ENCODE measurements at regions not wholly inside any gene's neighbourhood (a gene's known extent, or its start where the extent isn't known, plus 50 kb on each side); places are given as distances from the start of the nearest gene placed in this dataset.

DNA sequence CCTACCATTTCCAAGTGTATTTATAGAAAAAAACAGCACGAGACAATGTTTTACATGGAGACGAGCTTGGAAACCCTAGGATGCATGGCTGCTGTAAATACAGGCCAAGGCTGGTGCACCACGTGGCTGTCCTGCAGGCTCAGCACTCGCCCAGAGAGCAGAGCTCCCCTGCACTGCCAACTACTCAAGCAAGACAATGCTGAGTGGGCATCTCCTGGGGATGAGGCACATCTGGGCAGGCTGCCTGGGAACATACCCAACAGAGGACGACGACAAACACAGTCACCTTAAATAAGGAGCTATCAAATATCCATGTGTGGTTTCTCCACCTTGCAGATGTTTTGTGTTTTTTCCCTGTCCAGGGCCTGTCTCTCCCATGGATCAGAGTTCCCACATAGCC is 128.3 kb upstream of the PRMT8 start:
- no peak for DNase-seq
- no peak for TF ChIP-seq POLR2A (IDR thresholded peaks at IDR 0.05; ENCODE audit: low read length)
- no peak for TF ChIP-seq GATA1 (IDR thresholded peaks at IDR 0.05; ENCODE audit: low read depth, low read length)

DNA sequence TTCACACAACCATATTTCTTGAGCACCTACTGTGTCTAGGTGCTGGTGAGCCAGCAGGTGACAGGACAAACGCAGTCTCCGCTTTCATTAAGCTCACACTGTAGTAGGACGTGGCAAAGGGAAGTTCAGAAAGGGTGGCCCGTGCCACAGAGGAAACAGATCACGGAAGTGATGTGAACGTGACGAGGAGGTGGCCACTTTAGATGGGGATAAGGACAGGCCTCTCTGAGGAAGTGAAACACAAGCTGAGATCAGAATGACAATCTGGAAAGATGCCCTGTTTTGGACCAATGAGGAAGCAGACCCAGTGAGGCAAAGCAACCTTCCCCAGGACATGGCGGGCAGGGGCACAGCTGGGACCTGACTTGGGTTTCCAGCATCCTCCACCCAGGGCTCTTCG is 127.4 kb upstream of the PRMT8 start:
- DNase-seq = no peak
- TF ChIP-seq GATA1 (IDR thresholded peaks at IDR 0.05; ENCODE audit: low read depth, low read length) = no peak
- no peak for TF ChIP-seq POLR2A (IDR thresholded peaks at IDR 0.05; ENCODE audit: low read length)

DNA sequence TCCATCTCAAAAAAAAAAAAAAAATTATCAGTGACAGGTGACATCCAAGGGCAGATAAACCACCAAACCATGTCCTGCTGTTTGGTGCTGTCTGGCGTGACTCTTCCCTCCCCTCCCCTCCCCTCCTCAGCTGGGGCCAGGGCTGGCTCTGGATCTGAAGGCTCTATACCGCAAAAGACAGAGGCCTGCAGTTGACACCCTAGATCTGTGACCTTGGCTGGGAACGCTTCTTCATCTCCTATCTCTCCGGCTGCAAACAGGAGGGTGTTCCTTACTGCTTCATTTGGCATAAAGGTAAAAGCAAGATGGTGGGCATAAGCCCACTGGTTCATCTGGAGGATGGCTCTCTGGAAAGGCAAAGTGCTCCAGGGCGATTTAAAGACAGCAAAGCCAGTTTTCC is 126.8 kb upstream of the PRMT8 start:
- TF ChIP-seq POLR2A (IDR thresholded peaks at IDR 0.05; ENCODE audit: low read length) = no peak
- DNase-seq = no peak

DNA sequence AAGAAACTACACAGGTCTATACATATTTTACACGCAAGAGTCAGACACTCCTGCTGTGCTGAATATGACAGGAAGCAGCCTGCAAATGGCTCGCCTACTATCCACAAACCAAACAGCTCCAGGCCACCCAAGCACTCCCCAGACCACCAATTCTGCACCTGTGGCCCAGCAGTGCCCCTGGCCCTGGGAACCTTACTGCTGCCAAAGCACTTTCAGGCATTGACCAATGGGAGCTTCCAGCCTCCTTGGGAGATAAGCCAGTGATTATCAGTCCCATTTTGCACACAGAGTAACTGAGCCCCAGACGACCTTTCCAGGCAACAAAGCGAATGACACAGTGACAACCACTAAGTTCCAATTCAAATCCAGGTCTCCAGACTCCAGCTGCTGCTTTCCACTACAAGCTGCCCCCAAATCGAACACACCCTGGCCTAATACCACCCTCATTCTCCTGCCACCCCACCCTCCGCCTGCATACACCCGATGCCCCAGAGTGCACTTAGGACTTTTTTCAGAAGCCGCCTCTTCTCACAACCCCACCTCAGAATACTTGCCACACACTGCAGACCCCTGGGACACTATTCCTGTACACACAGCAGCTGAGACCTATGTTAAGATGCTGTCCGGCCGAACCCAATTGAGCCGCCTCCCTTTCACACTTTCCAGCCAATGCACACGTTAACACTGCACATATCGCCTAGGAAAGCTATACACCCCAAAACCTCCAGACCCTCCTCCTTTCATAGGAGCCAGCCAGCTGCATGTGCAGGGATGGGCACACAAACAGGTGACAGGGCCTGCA is 126.1 kb upstream of the PRMT8 start:
- TF ChIP-seq POLR2A (IDR thresholded peaks at IDR 0.05; ENCODE audit: low read length) (no peak), GATA1 (IDR thresholded peaks at IDR 0.05; ENCODE audit: low read depth, low read length) (no peak)
- DNase-seq = no peak

DNA sequence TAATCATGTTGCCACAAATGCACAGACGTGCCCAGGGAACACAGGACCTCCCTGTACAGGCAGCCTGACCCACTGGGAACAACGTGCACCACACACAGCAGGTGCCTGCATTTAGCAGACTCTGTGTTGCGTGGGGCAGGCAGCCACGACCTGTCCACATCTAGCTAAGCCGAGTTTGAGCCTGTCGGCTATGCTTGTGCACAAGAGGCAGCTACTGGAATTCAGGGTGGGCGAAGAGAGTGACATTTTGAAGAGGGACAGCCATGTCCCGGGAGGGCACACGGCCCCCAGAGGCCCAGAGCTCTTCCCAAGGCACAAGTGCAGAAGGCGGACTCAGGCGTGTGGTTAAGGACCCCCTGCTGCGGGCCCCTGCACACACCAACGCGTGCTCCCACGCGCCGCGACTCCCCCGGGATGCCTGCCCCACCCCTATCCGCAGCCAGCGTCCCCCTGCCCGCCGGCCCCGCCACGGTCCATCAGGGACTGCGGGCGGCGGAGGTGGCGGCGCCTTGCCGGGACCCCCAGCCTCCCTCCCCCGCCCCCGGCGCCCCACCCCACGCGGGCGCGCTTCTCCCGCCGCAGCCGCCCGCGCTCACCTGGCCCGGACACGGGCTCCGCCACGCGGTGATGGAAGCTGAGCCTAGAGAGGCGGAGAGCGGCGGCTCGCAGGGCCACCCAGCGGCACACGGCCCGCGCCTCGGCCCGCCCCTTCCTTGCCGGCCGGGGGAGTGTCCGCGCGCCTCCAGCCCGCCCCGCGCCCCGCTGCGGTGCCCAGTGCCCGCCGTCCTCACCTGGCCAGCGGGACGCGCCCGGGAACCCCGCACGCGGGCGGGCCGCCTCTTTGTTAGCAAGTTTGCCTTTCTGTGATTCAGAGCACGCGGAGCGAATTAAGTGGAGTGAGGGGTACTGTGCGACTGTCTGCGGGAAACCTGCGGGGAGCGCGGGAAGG is 125.3 kb upstream of the PRMT8 start:
- no peak for DNase-seq
- TF ChIP-seq POLR2A (IDR thresholded peaks at IDR 0.05; ENCODE audit: low read length) (no peak), GATA1 (IDR thresholded peaks at IDR 0.05; ENCODE audit: low read depth, low read length) (no peak)

DNA sequence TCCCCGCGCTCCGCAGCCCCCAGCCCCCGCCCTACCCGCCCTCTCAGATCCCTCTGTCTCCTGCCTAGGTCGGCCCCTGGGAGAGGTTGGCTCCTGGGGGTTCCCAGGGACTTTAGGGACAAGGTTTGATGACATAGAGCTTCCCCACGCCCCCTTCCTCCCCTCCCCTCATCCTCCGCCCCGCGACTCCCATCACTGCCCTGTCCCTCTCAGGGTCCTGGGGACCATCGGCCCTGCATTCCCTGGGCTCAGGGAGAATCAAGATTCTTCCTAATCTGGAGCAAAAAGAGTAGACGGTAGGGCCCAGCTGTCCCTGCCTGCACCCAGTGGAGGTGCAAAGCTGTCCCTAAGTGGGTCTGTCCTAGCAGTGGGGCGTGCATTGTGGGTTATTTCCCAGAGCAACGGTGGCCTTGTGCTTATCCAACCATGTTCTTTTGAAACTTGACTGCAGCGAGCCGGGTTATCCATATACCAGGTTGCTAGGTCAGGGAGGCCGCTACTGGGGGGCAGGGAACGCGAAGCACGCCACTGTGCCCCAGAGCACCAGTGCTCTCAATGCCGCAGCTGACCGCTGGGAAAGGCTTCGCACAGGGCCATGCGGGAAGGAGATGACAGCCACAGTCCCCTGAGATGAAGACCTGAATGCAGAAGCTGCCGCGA is 124.4 kb upstream of the PRMT8 start:
- TF ChIP-seq GATA1 (IDR thresholded peaks at IDR 0.05; ENCODE audit: low read depth, low read length) (no peak), POLR2A (IDR thresholded peaks at IDR 0.05; ENCODE audit: low read length) (no peak)

DNA sequence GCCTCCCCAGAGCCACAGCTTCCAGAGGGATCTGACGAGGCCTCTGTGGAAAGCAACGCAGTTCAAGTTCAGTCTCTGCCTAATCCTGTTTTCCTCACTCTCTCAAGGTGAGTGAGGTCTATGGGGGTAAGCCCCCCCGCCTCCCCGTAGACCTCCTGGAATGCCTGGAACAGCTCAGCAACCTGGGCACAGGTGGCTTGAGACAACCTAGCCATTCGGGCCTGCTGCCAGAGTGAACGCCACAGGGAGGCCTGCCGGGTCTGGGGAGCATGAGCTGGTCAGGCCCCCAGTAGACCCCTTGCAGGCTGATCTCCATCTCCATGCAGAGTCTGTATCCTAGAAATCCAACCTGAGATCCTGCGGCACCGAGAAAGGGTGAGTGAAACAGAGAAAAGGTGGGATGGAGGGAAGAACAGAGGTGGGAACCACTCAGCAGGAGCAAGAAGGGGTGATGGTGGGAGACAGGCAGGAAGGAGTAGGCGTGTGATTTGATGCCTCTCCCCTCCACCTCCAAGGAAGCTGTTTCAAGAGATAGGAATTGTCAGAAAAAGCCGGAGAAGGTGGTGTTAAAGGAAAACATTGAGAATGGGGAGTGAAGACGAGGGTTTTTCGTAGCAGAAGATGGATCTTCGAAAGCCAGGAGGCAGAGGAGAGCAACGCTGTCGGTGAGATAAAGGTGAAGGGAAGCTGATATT is 123.1 kb upstream of the PRMT8 start:
- no peak for DNase-seq
- no peak for TF ChIP-seq POLR2A (IDR thresholded peaks at IDR 0.05; ENCODE audit: low read length)
- no peak for TF ChIP-seq GATA1 (IDR thresholded peaks at IDR 0.05; ENCODE audit: low read depth, low read length)

More for the DNA sequence above, 124.4 kb upstream of the PRMT8 start:
- DNase-seq = no peak

DNA sequence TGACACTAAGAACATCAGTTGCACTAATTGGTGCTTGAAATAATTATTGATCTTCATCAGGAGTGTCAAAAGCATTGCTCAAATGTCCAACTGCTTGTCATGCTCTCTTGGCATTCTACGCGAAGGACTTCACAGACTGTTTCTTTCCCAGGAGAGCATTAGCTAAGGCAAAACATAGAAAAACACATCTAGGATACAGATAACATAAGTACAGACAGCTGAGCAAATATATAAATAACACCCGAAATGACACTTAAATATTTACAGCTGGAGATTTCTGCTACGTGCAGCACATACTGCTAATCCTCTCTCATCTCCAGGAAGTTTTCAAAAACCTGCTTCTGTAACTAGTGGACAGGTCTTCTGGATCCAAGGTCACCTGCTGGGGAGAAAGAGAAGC is 120.0 kb upstream of the PRMT8 start:
- no peak for DNase-seq
- TF ChIP-seq GATA1 (IDR thresholded peaks at IDR 0.05; ENCODE audit: low read depth, low read length) (no peak), POLR2A (IDR thresholded peaks at IDR 0.05; ENCODE audit: low read length) (no peak)

DNA sequence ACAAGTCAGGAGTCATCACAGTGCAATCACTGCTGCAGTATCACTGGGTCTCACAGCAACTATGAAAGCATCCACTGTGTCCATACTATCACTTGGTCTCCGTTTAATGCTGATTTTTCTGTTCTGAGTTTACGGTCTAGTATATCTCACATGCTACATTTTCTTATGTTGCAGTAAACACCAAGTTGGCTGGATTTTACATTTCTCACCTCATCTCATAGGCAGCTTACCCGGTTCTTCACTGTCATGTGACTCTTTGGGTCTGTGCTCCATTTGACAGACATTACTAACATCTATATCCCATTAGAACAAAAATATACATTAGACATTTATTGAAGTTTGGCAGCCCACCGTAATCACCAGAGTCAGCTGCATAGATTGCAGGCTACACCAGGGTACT is 115.7 kb upstream of the PRMT8 start:
- DNase-seq = no peak
- TF ChIP-seq POLR2A (IDR thresholded peaks at IDR 0.05; ENCODE audit: low read length) (no peak), GATA1 (IDR thresholded peaks at IDR 0.05; ENCODE audit: low read depth, low read length) (no peak)

DNA sequence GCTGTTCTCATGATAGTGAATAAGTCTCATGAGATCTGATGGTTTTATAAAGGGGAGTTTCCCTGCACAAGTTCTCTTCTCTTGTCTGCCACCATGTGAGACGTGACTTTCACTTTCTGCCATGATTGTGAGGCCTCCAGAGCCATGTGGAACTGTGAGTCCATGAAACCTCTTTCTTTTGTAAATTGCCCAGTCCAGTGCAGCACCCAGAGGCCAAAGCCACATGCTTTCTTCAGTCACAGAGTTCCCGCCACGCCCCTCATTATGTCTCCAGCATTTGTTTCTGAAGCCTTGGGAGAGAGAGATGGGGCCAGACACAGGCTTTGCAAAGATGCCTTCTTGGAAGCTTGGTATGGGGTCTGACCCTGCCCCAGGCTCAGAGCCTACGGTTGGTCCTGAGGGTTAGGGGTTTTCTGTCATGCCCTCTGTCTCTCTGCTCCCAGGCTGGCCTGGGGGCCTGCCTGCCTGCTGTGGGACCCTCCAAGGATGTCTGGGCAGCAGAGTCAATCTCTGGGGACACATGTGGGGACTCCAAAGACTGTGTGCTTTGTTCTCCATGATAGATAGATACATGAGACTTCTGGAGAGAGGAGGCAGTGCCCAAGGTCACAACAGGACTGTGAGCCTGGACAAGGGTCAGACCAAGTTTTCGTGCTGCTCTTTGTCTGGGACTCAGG is 114.1 kb upstream of the PRMT8 start:
- DNase-seq = no peak
- TF ChIP-seq GATA1 (IDR thresholded peaks at IDR 0.05; ENCODE audit: low read depth, low read length) (no peak), POLR2A (IDR thresholded peaks at IDR 0.05; ENCODE audit: low read length) (no peak)

DNA sequence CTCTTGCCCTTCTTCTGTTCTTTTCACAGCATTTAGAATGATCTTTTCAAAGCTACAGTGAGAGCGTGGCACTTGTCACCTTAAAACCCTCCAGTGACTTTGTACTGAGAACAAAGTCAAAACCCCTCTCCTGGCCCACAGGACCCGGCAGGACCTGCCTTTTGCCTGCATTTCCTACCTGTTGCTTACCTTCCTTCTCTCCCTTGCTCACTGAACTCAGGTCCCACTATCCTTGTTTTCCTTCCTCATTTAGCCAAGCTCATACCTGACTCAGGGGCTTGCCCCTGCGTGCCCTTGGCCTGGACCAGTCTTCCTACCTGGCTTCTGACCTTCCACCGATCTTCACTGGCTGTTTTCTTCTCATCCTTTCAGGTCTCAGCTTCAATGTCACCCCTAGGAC is 112.3 kb upstream of the PRMT8 start:
- no peak for DNase-seq
- TF ChIP-seq POLR2A (IDR thresholded peaks at IDR 0.05; ENCODE audit: low read length) = no peak
- TF ChIP-seq GATA1 (IDR thresholded peaks at IDR 0.05; ENCODE audit: low read depth, low read length) = no peak

DNA sequence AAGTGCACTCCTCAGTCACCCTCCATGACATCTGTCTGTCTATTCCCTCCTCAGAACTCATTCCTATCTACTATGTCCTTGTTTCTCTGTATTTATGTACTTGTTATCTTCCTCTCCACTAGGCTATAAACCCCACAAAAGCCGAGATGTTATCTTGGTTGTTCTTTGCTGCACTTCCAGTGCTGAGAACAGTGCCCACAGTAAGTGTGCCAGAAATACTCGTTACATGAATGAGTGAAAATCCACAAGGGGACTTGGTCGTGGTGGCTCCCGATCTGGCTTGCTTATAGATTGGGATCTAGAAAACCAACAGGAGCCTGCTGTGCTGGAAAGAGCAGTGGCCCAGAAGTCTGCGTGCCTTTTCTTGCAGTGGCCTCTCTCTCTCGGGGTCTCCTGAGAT is 111.9 kb upstream of the PRMT8 start:
- TF ChIP-seq POLR2A (IDR thresholded peaks at IDR 0.05; ENCODE audit: low read length) (no peak), GATA1 (IDR thresholded peaks at IDR 0.05; ENCODE audit: low read depth, low read length) (no peak)
- DNase-seq = no peak

Data from erythroblast (primary cell).